GM10248 (cell line): ENCODE measurements at regions not wholly inside any gene's neighbourhood (a gene's known extent, or its start where the extent isn't known, plus 50 kb on each side); places are given as distances from the start of the nearest gene placed in this dataset.

Source experiments
- CTCF ChIA-PET: fragments of 300-600 bp; sonication (Branson Sonifier 250); formaldehyde crosslinking; extraction: SDS; loops from one replicate; lab custom pipeline; 2021; ENCODE audit warnings: antibody characterized with exemption; lab: Yijun Ruan, JAX
- POLR2A ChIA-PET: fragments of 350-650 bp; sonication (Branson Sonifier 250); formaldehyde crosslinking; extraction: SDS; loops from one replicate; lab custom pipeline; 2020; ENCODE audit warnings: antibody characterized with exemption; lab: Yijun Ruan, JAX
- DNase-seq: peaks from one replicate; pipeline ENCODE4 v3.0.0; 2012; ENCODE audit errors: extremely low spot score
- CTCF ChIP-seq: IDR thresholded peaks from 2 replicates; pipeline ENCODE4 v1.5.1; 2012; ENCODE audit warnings: mild to moderate bottlenecking, low read depth; ENCODE audit errors: extremely low read depth, missing control alignments, control extremely low read depth

GRCh38 chr4:89653012-89653411, 183.9 kb downstream of the SNCA start:
- POLR2A ChIA-PET, result no interaction called here
- CTCF ChIA-PET, result interaction anchor here (0.9 to 2.1 kb wide), 2 partner anchors 11 to 54 kb away, joined by 3 to 11 read pairs; no protein-coding TSS in a partner anchor
- no peak for DNase-seq
- TF ChIP-seq CTCF, result no peak

- no peak for TF ChIP-seq CTCF
- ChIA-PET POLR2A (no interaction called here), CTCF (no interaction called here)
- DNase-seq, result no peak
Observed at GRCh38 chr4:89645482-89645881, 191.5 kb downstream of the SNCA start.

GRCh38 chr4:89641367-89641687, 195.6 kb downstream of the SNCA start:
- DNase-seq, result no peak
- POLR2A ChIA-PET, result no interaction called here
- no peak for TF ChIP-seq CTCF
- CTCF ChIA-PET, result interaction anchor here (0.8 to 1.6 kb wide), 4 partner anchors 12 to 29 kb away, joined by 3 to 6 read pairs (median 3); no protein-coding TSS in a partner anchor

DNA sequence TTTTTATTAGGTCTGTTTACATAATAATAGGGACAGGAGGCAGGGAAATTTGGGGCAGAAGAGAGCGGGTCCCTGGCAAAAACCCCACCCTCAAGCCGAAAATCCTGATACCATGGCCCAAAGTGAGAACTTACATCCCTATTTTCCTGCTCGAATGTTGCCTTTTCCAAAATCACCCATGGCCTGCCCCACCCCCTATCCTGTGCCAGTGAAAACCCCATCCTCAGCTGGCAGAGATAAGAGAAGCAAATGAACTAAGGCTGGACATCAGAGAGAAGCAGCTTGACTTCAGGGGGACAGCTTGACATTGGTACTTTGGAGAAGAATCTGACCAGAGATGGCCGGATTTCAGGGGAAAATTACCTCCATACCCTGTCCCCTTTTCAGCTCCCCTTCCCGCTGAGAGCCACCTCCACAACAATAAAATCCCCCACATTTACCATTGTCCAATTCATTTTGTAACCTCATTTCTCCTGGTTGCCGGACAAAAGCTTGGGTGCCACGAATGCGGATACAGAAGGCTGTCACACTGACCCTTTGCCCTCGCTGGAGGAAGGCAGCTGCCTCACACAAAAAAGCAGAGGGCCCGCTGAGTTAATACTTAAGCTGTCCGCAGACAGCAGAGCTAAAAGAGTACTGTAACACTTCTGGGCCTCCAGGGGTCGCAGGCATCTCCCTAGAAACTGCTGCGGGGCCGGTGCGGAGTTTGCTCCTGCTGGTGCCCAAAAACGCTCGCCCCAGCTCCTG, 196.2 kb downstream of the SNCA start:
- no peak for TF ChIP-seq CTCF
- POLR2A ChIA-PET, result no interaction called here
- no peak for DNase-seq
- CTCF ChIA-PET, result interaction anchor here (0.8 to 1.6 kb wide), 3 partner anchors 12 to 29 kb away, joined by 3 to 6 read pairs (median 3); no protein-coding TSS in a partner anchor

DNA sequence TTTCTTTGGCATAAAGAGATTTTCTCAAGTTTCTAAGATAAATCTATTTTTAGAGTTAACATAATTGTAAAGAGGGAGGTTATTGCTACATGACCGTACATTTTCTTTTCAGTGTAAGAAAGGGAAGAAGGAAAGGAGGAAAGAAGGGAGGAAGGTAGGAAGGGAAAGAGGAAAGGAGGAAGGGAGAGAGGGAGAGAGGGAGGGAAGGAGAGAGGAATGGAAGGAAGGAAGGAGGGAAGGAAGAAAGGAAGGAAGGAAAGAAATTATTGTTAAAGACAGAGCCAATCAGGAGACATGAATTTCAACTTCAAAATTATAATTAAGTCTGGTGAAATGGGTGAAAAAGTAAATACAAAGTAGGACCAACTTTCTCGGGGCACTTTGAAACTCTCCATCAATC, 197.6 kb downstream of the SNCA start:
- TF ChIP-seq CTCF, result no peak
- DNase-seq, result no peak
- POLR2A ChIA-PET, result no interaction called here
- CTCF ChIA-PET, result no interaction called here

DNA sequence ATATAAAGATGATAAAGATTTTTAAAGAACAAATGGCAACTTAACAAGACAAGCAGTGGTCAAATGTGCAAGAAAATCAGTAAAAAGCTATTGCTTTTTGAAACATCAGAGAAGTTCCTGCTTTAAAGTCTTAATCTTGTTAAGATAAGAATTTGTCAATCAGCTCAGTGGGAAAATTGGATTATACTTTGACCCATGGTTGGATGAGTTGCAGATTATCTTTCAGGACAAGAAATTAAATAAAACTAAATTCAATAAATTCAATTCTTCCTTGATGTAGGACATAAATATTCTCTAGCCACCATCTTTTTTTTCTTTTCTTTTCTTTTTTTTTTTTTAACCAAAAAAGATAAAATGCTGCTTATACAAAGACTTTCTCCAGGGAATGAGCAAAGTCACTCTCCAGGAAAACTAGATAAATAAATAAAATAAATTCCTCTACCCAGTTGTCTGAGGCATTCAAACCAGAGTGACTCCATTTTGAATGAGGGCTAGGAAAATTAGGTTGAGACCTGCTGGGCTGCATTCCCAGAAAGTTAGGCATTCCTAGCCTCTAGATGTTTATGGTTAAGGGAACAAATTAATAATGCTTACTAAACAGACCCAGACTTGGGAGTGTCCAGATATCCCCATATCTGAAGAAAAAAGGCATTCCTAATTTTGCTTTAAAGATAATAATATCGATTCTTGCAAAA, 211.2 kb downstream of the SNCA start:
- no peak for TF ChIP-seq CTCF
- DNase-seq, result no peak
- CTCF ChIA-PET, result no interaction called here
- POLR2A ChIA-PET, result no interaction called here
